CD4-positive, alpha-beta T cell treated with Interleukin-17A for 1 hour (primary cell): ENCODE measurements at regions not wholly inside any gene's neighbourhood (a gene's known extent, or its start where the extent isn't known, plus 50 kb on each side); places are given as distances from the start of the nearest gene placed in this dataset.

Experiments used
- DNase-seq: peaks from one replicate; pipeline ENCODE4 v3.0.0-alpha.2; 2020

DNA sequence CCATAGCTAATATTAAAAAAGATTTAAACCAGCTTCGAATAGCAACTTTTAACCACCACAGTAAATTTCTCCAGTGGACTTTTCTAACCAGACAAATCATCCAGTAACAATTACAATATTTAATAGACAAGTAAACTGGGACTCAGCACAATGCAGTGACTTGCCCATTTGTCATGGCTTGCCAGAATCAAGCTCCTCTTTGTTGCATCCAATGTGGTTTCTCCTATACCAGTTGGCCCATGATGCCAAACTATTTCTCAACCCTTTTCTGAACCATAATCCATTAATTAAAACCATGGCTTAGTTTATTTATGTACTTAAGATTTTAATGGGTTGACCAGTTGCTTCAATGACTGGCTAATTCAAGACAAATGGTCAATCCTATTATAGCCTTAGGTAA lies 64.4 kb downstream of the DIO2 start:
- DNase-seq = no peak

DNA sequence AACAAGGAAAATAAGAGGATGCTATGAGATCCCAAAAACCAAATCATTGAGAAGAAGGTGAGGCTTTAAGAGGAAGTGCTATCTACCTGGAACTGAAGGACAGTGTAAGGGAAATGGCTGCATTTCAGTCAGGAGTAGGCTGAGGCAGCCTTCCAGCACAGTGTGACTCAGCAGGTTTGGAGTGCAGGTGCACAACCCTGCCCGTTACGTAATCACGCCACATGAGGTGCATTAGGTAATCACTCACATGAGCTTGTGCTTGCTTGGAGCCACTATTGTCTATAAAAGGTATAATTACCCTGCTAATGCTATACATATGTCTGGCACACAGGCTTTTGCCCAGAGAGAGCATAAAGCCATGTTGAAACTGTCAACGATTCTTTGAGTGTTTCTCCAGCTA lies 74.9 kb downstream of the DIO2 start:
- peak; percentile 11 for DNase-seq

DNA sequence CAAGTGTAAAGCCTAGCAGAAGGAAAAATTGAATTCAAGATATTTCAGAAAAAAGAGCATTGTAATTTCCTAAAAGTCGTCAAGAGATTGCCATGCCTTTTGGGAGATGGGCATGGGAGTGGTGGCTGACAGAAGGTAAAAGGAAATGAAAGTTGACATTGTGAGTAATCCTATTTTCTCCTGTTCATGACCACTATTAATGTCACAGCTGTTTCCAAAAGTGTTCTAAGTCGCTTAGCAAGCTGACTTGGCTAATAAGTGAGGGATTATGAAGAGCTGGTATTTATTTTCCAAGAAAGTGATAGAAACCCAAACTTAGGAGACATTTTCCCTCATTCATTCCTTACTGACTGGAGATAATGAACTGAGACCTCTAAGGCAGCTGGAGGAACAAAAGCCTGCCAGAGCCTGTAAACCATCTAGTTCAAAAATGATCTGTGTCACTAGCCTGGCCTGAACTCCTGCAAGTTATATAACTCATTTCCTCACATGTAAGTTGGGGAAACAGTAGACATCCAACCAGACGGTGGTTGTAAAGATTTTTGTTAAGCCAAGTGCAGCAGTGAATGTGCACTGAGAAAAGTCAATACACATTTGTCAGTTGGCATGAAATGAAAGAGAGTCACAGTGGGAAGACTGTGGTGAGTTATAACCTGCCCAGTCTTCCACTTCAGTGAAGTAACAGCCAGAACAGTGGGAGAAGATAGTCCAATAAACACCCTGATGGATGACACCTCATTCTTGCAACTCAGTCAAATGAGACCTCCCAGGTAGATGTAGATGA lies 75.8 kb downstream of the DIO2 start:
- DNase-seq = no peak

DNA sequence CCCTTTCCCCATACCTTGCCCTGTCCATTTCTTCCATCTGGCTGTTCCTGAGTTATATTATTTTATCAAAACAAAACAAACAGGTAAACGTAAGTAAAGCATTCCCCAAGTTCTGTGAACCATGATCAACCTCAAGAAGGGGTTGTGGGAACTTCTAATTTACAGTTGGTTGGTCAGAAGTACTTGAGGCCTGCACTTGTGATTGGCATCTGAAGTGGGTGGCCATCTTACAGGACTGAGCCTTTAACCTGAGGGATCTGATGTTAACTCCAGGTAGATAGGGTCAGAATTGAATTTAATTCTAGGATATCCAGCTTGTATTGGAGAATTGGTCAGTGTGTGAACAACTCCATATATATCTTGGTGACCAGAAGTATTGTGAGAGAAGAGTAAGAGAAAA lies 77.0 kb downstream of the DIO2 start:
- DNase-seq = no peak

DNA sequence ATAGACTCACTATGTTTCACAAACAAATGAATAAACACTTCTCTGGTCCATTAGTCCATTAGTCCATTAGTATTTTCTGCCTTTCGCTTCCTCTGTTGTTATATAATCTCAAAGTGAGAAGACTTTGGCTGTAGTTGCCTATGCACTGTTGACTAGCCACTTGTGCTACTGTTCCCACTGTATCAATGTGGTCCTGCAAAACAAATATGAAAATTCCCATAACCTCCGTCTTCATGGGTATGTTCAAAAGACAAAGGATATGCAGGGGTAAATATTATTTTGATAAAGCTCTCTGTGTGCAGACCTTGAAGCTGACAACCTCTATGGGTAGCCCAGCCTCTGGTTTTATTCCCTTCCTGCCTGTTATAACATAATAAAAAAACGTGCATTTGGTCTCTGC lies 77.8 kb downstream of the DIO2 start:
- no peak for DNase-seq

DNA sequence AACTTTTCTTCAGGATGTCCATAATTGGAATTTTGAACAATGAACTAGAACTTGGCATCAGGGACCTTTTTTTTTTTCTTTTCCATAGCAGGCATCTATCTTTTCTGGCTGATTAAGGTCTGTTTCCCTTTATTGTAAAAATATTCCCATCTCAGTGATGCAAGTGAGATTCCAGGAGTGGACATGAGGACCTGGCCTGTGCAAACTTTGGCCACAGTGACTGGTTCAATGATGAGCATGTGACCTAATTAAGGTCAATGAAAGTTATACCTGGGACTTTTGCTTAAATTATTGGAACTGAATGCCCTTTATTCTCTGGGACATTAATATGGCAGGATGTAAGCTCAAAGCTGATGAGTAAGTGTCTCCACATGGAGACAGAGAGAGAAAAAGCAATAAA lies 83.8 kb downstream of the DIO2 start:
- DNase-seq = no peak

DNA sequence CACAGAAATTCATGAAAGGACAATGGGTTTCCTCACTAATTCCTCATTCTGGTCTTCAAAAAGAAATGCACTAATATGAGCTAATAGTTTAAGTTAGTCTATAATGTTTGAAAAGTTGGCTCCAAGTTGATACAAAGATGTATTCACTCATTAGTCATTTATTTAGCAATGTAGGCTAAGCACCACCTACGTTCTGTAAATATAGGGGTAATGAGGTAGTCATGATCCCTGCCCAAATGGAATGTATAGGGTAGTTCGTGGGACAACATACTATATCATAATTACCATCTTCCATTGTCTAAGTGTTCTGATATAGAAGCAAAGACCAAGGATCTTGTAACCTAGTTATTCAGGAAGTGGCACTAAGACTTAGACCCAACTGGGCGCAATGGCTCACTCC lies 86.5 kb downstream of the DIO2 start:
- no peak for DNase-seq

DNA sequence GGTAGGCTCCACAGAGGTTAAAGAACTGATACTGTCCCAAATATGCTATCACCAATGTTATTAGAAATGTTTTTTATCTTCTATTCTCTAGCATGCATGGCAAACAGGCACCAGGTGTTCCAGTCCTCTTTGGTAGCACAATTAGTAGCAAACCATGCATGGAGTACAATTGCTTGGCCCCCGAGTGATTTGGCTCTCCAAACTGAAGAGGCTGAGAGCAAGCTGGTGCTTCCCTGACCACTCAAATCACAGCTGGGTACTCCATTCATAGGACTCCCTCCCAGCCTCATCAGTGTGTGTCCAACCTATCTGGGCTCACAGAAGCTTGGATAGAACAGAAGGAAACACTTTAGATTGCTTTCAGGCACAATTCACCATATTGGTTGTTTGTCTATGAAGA lies 93.4 kb downstream of the DIO2 start:
- no peak for DNase-seq

DNA sequence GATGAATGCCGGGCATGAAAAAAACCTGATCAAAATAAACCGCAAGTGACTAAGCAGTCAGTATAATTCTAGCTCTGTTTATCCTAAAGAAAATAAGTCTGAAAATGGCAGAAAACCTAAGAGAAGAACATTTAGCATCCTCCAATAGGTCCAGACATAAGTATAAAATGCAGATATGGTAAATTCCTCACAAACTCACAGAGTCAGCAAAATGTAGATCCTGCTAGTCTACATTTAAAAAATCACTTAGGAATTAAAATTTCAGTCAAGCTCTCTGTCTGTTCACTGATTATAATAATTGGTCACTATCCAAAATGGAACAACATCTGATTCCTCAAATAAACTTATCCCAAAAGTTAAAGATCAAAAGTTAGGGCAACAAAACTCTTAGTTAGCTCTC lies 95.1 kb downstream of the DIO2 start:
- no peak for DNase-seq

DNA sequence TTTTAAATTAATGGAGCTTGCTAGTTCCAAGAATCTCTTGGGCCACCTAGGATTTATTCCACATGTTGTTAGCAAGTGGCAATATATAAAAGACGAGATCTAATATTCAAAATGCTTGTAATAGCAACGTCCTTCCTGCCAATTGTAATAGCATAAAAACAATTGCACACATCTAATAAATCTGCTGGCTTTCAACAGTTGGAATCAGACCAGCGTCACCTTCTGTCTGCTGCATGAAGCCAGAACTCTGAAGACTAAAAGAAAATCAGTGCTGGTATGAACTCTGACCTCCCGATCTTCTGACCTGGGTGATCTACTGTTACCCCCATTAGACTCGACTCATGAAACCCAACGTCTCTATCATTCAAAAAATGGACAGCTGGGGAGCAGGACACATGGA lies 100.6 kb downstream of the DIO2 start:
- no peak for DNase-seq

DNA sequence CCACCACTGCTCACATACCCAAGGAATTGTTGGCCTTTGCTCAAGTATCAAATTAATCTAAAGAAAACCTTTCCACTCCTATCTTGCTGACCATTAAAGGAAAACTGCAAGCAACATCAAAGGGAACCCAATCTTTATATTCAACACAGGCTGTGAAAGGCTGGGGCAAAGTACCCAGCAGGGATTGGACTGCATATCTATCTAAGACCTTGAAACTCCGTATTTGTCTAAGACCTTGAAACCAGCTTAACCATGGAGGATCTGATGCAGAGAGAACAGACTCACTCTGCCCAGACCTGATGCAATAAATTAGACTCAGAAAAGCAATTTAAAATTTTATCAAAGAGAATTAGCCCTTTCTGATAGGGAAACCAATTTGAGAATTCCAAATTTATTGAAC lies 102.2 kb downstream of the DIO2 start:
- no peak for DNase-seq

DNA sequence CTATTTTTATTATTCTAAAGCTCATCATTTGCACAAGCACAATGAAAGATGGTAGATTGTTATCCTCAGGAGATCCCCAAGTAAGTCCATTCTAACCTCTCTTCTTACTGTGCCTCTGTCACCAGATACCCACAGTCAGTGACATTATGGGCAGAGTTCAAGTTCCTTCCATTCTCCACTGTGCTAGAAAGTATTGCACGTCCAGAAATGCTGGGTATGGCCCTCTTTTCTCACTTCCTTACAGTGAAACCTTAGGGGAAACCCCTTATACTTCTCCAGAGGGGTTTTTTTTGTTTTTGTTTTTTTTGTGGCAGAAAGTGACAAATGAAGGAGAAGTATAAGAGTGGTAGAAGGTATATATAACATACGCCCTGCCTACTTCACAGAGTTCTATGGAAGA lies 102.9 kb downstream of the DIO2 start:
- DNase-seq = no peak

DNA sequence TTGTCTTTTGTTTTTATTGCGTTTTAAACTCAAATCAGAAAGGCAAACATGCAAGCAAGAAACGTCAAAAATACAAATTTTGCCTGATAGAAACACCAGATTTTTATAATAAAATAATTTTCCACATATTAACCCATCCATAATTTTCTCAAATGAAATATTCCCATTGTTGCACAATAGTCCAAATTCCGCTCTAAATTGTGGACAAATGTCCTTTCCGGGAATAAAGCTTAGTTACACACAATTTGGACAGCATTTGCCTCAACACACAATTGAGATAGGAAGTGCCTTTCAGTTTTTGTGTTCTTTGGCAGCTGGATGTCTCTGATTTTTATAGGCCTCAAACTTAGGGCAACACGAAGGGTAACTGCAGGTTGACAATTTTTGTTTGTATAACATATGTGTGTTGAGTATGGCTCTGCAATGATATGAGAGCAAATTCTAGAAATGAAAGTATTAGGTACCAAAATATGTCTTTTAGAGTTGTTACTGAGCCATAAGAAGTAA lies 105.8 kb downstream of the DIO2 start:
- no peak for DNase-seq

DNA sequence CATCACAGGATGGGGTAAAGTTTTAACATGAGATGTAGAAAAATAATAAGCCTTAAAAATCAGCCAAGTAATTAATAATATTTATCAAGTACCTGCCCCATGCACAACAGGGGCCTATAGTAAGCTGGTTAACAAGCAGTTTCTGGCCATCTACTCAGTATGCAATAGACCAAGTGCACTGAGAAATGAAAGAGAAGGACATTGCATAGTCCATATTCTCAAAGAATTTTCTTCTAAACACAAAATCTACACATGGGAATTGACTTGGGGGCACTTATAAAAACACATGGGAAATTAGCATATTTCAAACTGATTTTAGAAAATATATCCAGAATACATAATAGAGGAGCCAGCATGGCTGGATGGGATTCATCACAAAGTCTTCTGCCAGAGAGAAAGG lies 109.5 kb downstream of the DIO2 start:
- DNase-seq = no peak

DNA sequence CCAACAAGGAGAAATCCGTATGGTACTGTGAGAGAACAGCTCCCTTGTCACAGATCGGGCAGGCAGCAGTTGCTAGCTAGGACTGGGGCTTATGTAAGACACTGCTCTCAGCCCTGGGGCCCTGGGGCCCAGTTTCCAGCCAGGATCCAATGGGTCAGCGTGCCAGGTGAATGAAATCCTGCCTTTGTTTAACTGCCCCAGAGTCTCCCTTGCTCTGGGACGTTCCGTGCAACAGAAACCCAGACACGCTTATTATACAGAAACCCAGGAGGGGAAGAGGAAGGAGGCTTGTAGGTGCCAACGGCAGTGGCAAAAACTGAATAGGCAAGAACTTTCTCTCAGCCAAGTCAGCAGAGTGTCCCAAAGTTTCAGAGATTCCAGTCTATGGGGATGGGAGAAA lies 110.6 kb downstream of the DIO2 start:
- no peak for DNase-seq

DNA sequence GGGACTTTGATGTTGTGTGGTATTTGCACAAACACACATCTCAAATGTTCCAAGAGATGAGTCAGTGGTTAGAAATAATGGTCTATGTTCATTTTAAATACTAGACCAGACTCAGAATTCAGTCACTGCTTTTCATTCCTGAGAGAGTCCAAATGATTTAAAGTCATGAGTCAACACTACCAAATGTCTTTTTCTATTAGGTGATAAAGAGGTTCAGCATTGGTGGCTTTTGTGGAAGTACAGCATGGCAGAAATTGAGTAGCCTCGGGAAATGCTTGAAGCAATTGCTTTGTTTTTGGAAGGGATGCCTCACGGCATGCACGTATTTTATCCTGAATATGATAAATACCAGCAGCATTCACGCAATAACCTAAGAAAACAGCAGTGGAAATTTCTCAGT lies 115.7 kb downstream of the DIO2 start:
- no peak for DNase-seq

DNA sequence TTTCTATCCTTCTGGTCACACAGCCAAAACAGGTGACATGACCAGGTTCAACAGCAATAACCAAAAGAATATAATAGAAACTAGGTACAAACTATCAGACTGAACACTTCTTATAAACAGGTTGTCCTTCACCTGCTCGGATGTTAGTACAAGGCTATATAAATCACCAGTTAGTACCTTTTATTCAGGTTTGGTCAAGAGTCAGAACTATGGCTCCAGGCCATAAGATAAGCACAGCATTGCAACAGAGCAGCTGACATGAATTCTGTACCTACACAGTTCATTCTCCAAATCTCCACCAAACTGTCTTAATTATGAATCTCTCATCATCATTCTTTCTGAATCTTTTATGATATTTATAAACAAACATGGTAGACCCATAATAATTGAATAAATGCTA lies 123.9 kb downstream of the DIO2 start:
- no peak for DNase-seq

DNA sequence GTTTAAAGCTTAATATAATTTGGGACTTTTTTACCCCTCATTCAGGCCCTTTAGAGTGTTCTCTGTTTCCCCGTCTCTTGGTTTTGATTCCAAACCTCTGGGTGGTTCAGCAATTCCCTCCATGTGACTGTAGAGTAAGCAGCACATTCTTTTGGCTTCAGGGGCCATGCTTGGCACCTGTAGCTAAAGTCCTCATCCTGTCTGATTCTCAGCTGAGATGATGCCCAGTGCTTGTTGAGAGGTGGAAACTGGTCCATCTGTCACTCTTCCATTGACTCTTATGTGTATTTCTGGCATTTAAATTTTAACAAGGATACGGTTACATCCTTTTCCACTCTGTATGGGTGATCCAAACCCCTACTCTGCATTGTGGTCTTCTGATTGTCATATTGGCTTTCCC lies 127.1 kb downstream of the DIO2 start:
- no peak for DNase-seq

DNA sequence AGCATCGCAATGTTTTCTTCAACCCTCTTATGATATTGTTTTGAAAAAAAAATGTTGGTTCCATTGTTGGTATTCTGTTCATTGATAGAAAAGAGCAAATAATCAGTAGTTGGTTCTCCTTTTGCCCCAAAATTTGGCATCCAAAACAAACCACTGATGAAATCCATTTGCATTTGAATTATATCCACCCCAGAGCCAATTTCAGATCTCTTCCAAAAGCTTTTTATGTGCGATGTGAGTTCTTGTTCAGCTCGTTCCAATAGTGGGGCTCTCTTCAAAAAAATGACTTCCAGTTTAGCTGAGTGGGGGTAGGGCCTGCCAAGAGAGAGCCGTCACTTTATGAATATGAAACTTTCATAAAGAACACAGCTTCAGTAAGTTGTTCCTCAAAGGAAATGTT lies 130.7 kb downstream of the DIO2 start:
- no peak for DNase-seq

DNA sequence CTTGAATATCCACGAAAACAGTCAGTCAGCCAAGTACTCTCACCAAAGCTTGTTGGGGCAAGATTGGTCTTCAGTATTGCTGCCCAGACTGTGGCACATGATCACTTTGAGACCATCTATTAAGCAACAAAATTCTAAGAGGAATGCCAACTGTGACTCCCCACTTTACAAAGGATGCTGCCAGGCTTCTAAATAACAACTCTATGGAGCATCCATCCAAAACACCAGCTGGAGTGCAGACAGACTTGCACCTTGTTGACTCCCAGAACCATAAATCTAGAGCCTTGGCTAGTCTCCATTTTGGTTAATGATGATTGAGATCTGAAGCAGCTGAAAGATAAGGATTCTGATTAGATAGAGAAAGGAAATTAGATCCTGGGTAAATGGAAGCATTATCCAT lies 132.8 kb downstream of the DIO2 start:
- DNase-seq = no peak

DNA sequence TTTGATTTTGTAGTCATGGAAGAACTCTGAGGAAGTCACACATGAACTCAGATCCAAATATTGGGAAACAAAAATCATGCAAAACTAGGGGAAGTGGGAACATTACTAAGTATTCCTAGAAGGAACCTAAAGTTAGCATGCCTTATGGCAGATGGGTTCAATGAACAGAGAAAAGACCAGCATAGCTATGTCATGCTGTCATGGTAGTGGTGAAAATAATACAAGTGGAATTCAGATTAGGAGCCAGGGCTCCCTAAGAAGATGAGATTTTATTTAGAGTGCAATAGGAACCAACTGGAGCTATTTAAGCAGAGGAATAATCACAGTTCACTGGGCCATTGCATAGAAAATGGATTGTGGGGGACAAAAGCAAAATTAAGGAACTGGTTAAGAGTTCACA lies 134.0 kb downstream of the DIO2 start:
- DNase-seq = no peak

DNA sequence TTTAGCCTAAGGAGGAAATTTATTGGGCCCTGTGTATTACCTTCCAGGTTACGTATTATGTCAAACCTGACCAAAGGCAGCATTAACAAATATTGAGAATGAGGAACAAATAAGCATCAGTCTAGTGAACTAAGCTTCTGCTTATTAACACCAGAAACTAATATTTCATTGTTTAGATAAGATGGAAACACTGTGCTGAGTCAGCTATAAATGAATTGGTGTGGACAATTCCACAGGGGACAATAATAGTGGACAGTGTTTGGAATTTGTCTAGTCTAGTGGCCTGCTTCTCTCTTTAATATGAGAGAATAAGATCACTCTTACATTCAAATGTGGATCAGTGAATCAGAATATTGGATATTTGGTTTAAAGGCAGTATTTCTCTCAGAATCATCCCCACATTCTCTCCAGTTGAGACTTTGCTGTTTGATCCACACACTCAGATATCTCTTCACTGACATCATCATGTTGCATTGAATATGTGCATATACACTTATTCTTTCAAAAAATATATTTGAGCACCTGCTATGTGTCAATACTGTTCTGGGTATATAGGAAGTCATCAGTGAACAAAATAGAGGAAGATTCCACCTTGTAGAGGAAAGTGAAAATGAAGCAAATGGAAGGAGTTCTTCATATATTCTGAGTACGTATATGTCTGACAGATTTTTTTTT lies 136.3 kb downstream of the DIO2 start:
- DNase-seq = no peak

DNA sequence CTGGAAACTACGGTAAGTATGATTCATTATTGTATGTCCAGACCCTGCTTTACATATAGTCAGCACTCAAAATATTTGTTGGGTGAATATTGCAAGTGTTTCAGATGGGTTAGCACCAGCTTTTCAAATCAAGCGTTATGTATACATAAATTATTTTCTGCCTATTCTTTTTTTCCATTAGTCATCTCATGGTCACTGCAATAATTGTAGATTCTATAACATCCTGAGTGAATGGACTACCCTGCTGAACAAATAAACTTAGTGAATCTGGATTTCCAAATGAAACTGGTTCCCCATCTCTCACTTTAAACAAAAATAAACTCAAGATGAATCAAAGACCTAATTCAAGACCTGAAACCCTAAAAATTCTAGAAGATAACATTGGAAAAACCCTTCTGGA lies 152.3 kb downstream of the DIO2 start:
- no peak for DNase-seq

DNA sequence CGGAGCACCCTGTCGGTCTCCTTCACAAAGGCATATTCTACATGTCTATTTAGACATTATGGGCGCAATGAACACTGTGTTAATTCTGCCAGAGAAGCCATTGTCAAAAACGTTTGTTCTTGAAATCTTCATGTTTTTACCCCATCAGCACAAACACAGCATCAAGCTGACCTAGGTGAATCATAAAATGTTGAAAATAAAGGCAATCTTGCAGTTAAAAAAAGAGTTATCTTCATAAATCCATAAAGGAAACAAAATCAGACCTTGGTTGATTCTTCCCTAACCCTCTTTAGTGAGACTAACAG lies 154.9 kb downstream of the DIO2 start:
- no peak for DNase-seq
